ENCODE measurements at regions not wholly inside any gene's neighbourhood (a gene's known extent, or its start where the extent isn't known, plus 50 kb on each side); places are given as distances from the start of the nearest gene placed in this dataset.

DNA sequence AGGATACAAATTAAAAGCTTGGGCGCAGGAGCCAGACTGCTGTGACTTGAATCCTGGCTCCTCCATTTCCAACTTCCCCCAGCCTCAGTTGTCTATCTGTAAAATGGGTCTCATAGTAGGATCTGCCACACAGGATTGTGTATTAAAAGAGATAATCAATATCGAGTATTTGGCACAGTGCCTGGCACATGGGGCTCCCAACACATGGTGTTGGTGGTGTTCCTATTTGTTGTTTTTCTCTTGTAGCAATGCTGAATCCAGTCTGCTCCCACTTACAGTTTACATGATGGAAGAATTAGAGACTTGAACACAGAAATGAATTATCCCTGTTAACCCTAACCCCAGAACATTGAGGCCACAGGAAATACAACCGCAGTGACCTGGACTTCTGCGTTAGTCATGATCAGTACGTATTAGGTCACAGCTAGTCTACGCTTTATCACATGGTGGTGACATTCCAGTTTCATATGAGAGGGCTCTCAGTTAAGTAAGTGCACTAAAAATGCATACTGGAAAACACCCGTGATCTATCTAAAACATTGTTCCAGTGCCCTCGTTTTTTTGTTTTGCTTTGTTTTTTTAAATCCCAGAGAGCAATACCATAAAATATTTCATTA is 169.5 kb upstream of the KLF14 start:
- TF ChIP-seq, protein P1, sequence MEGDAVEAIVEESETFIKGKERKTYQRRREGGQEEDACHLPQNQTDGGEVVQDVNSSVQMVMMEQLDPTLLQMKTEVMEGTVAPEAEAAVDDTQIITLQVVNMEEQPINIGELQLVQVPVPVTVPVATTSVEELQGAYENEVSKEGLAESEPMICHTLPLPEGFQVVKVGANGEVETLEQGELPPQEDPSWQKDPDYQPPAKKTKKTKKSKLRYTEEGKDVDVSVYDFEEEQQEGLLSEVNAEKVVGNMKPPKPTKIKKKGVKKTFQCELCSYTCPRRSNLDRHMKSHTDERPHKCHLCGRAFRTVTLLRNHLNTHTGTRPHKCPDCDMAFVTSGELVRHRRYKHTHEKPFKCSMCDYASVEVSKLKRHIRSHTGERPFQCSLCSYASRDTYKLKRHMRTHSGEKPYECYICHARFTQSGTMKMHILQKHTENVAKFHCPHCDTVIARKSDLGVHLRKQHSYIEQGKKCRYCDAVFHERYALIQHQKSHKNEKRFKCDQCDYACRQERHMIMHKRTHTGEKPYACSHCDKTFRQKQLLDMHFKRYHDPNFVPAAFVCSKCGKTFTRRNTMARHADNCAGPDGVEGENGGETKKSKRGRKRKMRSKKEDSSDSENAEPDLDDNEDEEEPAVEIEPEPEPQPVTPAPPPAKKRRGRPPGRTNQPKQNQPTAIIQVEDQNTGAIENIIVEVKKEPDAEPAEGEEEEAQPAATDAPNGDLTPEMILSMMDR (conservative IDR thresholded peaks at IDR 0.05; ENCODE audit: low read depth, low read length) = no peak
- no peak for TF ChIP-seq EZH2 (IDR thresholded peaks at IDR 0.05; ENCODE audit: borderline replicate concordance, low read depth, low read length, poor library complexity, severe bottlenecking)

Measured in A673 (cell line).